A673 (cell line): ENCODE measurements at regions not wholly inside any gene's neighbourhood (a gene's known extent, or its start where the extent isn't known, plus 50 kb on each side); places are given as distances from the start of the nearest gene placed in this dataset.

Source experiments
- BruUV-seq: library from RNA; stranded (reverse); fragments of 400-500 nt; replicated peaks from 2 replicates; lab custom pipeline; 2021; lab: Mats Ljungman, UMichigan
- CTCF ChIA-PET: fragments of 300-600 bp; sonication (Branson Sonifier 250); formaldehyde crosslinking; loops from one replicate; lab custom pipeline; 2022; ENCODE audit warnings: antibody characterized with exemption; lab: Charles Lee
- POLR2A ChIA-PET: fragments of 300-600 bp; sonication (Branson Sonifier 250); formaldehyde crosslinking; loops from one replicate; lab custom pipeline; 2022; ENCODE audit warnings: antibody characterized with exemption; ENCODE audit not compliant: low non-redundant PET; lab: Charles Lee
- DNase-seq: peaks from one replicate; pipeline ENCODE4 v3.0.0-alpha.2; 2015; ENCODE audit warnings: low spot score
- H3K27ac ChIP-seq: fragments of 200-600 bp; sonication (generic); 2 replicates; pipeline ENCODE4 v1.5.1; 2016; ENCODE audit warnings: mixed run types, low read depth, mild to moderate bottlenecking, mixed read lengths, antibody characterized with exemption, low read length; ENCODE audit not compliant: poor library complexity, severe bottlenecking
- H3K27me3 ChIP-seq: fragments of 200-600 bp; sonication (generic); replicated peaks from 2 replicates; pipeline ENCODE4 v1.6.1; 2017; ENCODE audit warnings: mixed run types, low read depth, mild to moderate bottlenecking, mixed read lengths, antibody characterized with exemption, low read length; ENCODE audit not compliant: insufficient read depth, poor library complexity
- H3K36me3 ChIP-seq: fragments of 200-600 bp; sonication (generic); 2 replicates; pipeline ENCODE4 v1.6.1; 2016; ENCODE audit warnings: mixed run types, mild to moderate bottlenecking, mixed read lengths, antibody characterized with exemption, low read length; ENCODE audit not compliant: insufficient read depth, poor library complexity, severe bottlenecking
- H3K4me1 ChIP-seq: fragments of 200-600 bp; sonication (generic); 2 replicates; pipeline ENCODE4 v1.6.1; 2017; ENCODE audit warnings: mixed run types, mild to moderate bottlenecking, mixed read lengths, antibody characterized with exemption, low read length; ENCODE audit not compliant: insufficient read depth, poor library complexity, severe bottlenecking
- H3K4me3 ChIP-seq: fragments of 200-600 bp; sonication (generic); 2 replicates; pipeline ENCODE4 v1.5.1; 2016; ENCODE audit warnings: low read depth, mixed run types, mild to moderate bottlenecking, mixed read lengths, low read length; ENCODE audit not compliant: poor library complexity, severe bottlenecking
- H3K9me3 ChIP-seq: fragments of 200-600 bp; sonication (generic); 2 replicates; pipeline ENCODE4 v1.6.1; 2016; ENCODE audit warnings: mixed run types, low read depth, mild to moderate bottlenecking, mixed read lengths, antibody characterized with exemption, low read length; ENCODE audit not compliant: poor library complexity, severe bottlenecking
- CTCF ChIP-seq: fragments of 300-800, 200-600 bp; sonication (generic); conservative IDR thresholded peaks from 2 replicates; pipeline ENCODE4 v1.5.1; 2017; ENCODE audit warnings: low read depth, mild to moderate bottlenecking, antibody characterized with exemption, low read length, moderate library complexity, mixed read lengths
- EZH2 ChIP-seq: fragments of 200-600 bp; sonication (generic); IDR thresholded peaks from 2 replicates; pipeline ENCODE4 v1.6.1; 2017; ENCODE audit warnings: borderline replicate concordance, low read depth, mild to moderate bottlenecking, mixed read lengths, antibody characterized with exemption, low read length; ENCODE audit not compliant: poor library complexity, severe bottlenecking
- intact Hi-C: fragments of 100-400 bp; cut with micrococcal nuclease; formaldehyde crosslinking; loops from one replicate; pipeline ENCODE4 v1.10.0; 2022; ENCODE audit not compliant: unreplicated experiment

GRCh38 chr14:61116369-61116768 is 135.3 kb downstream of the SLC38A6 start:
- Histone ChIP-seq H3K27me3 (no peaks in the 10 kb centered on the region), H3K4me1 (peaks cover 18% of the 10 kb centered on the region), H3K27ac (no peak overlapping the region), H3K36me3 (no peaks in the 10 kb centered on the region), H3K4me3 (no peak overlapping the region), H3K9me3 (peaks cover 9% of the 10 kb centered on the region)
- no peak for DNase-seq
- BruUV-seq = no TSS peak
- ChIA-PET CTCF (no interaction called here), POLR2A (no interaction called here)
- TF ChIP-seq CTCF (no peak), EZH2 (no peak)
- intact Hi-C loops = no loop called here

- TF ChIP-seq EZH2 (no peak), CTCF (no peak)
- BruUV-seq = no TSS peak
- no peaks in the 10 kb centered on the region for H3K36me3 ChIP-seq
- H3K27me3 ChIP-seq = no peaks in the 10 kb centered on the region
- POLR2A ChIA-PET = interaction anchor here (0.6 kb wide), 1 partner anchor 10 kb away, joined by 3 read pairs; no protein-coding TSS in a partner anchor
- intact Hi-C loops = no loop called here
- H3K4me3 ChIP-seq = no peak overlapping the region
- peak overlapping the region; percentile 8 for H3K27ac ChIP-seq
- H3K4me1 ChIP-seq = peaks cover 45% of the 10 kb centered on the region
- CTCF ChIA-PET = no interaction called here
- DNase-seq = peak; percentile 81
- no peaks in the 10 kb centered on the region for H3K9me3 ChIP-seq
Measured at GRCh38 chr14:61113561-61114225, 132.6 kb downstream of the SLC38A6 start.

GRCh38 chr14:61112506-61112905 is 131.5 kb downstream of the SLC38A6 start:
- Histone ChIP-seq H3K27ac (no peak overlapping the region), H3K9me3 (no peaks in the 10 kb centered on the region), H3K36me3 (no peaks in the 10 kb centered on the region), H3K4me1 (peaks cover 57% of the 10 kb centered on the region), H3K4me3 (no peak overlapping the region), H3K27me3 (no peaks in the 10 kb centered on the region)
- POLR2A ChIA-PET = no interaction called here
- DNase-seq = no peak
- CTCF ChIA-PET = no interaction called here
- intact Hi-C loops = no loop called here
- BruUV-seq = no TSS peak
- TF ChIP-seq CTCF = no peak
- no peak for TF ChIP-seq EZH2
